IMR-90 (cell line): ENCODE measurements at regions not wholly inside any gene's neighbourhood (a gene's known extent, or its start where the extent isn't known, plus 50 kb on each side); places are given as distances from the start of the nearest gene placed in this dataset.

Source experiments
- BHLHE40 ChIP-seq: fragments of 150-350 bp; IDR thresholded peaks from 2 replicates; pipeline ENCODE4 v1.6.1; 2016; ENCODE audit warnings: mild to moderate bottlenecking, low read depth, low read length
- CHD1 ChIP-seq: IDR thresholded peaks from 2 replicates; pipeline ENCODE4 v1.6.1; 2012; ENCODE audit warnings: low read depth, low read length, improper control_type of control experiment
- FOS ChIP-seq: fragments of 150-350 bp; IDR thresholded peaks from 2 replicates; pipeline ENCODE4 v1.6.1; 2016; ENCODE audit warnings: low read depth, low read length
- MXI1 ChIP-seq: IDR thresholded peaks from 2 replicates; pipeline ENCODE4 v1.6.1; 2012; ENCODE audit warnings: low read depth, mild to moderate bottlenecking, low read length, moderate library complexity, borderline replicate concordance
- POLR2A ChIP-seq: IDR thresholded peaks from 2 replicates; pipeline ENCODE4 v1.6.1; 2012; ENCODE audit warnings: mild to moderate bottlenecking, low read depth, low read length
- RAD21 ChIP-seq: IDR thresholded peaks from 2 replicates; pipeline ENCODE4 v1.6.1; 2012; ENCODE audit warnings: low read length, improper control_type of control experiment
- TF ChIP-seq, protein P1 (sequence below): conservative IDR thresholded peaks from 2 replicates; pipeline ENCODE4 v1.5.1; 2012; ENCODE audit warnings: mild to moderate bottlenecking, low read depth, low read length, improper control_type of control experiment

DNA sequence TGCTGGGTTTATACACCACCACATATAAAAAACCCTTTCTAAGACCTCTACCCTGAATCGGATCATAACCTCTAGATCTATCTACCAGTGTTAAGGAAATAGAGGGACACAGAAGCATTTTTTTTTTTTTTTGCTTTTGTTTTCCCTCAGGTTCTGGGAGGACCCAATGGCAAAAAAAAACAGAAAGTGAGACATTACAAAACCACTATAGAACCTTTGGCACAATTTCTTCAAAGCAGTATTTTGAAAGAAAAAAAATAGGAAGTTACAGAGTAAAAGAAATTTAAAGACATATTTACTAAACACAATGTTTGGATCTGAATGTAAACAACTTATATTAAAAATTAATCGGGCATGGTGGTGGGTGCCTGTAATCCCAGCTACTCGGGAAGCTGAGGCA, 1258.7 kb upstream of the GJE1 start:
- TF ChIP-seq, protein P1, sequence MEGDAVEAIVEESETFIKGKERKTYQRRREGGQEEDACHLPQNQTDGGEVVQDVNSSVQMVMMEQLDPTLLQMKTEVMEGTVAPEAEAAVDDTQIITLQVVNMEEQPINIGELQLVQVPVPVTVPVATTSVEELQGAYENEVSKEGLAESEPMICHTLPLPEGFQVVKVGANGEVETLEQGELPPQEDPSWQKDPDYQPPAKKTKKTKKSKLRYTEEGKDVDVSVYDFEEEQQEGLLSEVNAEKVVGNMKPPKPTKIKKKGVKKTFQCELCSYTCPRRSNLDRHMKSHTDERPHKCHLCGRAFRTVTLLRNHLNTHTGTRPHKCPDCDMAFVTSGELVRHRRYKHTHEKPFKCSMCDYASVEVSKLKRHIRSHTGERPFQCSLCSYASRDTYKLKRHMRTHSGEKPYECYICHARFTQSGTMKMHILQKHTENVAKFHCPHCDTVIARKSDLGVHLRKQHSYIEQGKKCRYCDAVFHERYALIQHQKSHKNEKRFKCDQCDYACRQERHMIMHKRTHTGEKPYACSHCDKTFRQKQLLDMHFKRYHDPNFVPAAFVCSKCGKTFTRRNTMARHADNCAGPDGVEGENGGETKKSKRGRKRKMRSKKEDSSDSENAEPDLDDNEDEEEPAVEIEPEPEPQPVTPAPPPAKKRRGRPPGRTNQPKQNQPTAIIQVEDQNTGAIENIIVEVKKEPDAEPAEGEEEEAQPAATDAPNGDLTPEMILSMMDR, result no peak
- TF ChIP-seq CHD1 (no peak), POLR2A (no peak), FOS (no peak), BHLHE40 (no peak), RAD21 (no peak), MXI1 (no peak)
